SJSA1 (cell line): ENCODE measurements at regions not wholly inside any gene's neighbourhood (a gene's known extent, or its start where the extent isn't known, plus 50 kb on each side); places are given as distances from the start of the nearest gene placed in this dataset.

Experiments
- DNase-seq, 2 experiments: peaks; one replicate each; pipeline ENCODE4 v3.0.0-alpha.2; 2015 to 2020; ENCODE audit warnings: low spot score in 2 of 2, low read depth in 1 of 2
- H3K27ac ChIP-seq: fragments of 250-450 bp; sonication (Bioruptor Pico); 2 replicates; pipeline ENCODE4 v1.5.1; 2020; ENCODE audit warnings: mild to moderate bottlenecking, moderate library complexity
- H3K27me3 ChIP-seq: fragments of 250-450 bp; sonication (Bioruptor Pico); replicated peaks from 2 replicates; pipeline ENCODE4 v1.5.1; 2020; ENCODE audit warnings: mild to moderate bottlenecking, moderate library complexity
- H3K36me3 ChIP-seq: fragments of 250-450 bp; sonication (Bioruptor Pico); 2 replicates; pipeline ENCODE4 v1.5.1; 2020; ENCODE audit warnings: mild to moderate bottlenecking
- H3K4me1 ChIP-seq: fragments of 250-450 bp; sonication (Bioruptor Pico); replicated peaks from 2 replicates; pipeline ENCODE4 v1.6.1; 2021; ENCODE audit warnings: mild to moderate bottlenecking
- H3K4me3 ChIP-seq: fragments of 250-450 bp; sonication (Bioruptor Pico); 2 replicates; pipeline ENCODE4 v1.5.1; 2020; ENCODE audit warnings: mild to moderate bottlenecking
- H3K9me3 ChIP-seq: fragments of 250-450 bp; sonication (Bioruptor Pico); replicated peaks from 2 replicates; pipeline ENCODE4 v1.5.1; 2020; ENCODE audit warnings: mild to moderate bottlenecking

DNA sequence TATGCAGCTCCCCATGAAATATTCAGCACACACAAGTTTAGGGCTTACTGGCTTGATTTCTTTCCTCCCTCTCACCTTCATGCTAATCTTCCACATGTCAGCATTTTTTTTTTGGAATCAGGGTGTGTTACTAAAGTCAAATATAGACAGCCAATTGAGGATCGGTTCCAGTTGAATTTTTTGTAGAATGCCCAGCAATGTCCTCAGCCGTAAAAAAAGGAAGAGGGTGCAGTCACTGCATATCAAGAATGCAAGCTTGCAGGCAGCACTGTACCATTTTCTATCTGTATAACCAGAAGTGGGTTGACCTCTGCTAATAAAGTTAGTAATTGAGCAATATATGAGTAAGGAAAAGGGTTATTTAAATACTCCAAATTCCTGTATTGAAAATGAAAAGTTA, 51.4 kb upstream of the CHMP2B start:
- Histone ChIP-seq H3K4me3 (no peak overlapping the region), H3K4me1 (no peaks in the 10 kb centered on the region), H3K27ac (no peak overlapping the region), H3K36me3 (no peaks in the 10 kb centered on the region), H3K9me3 (no peaks in the 10 kb centered on the region), H3K27me3 (no peaks in the 10 kb centered on the region)
- DNase-seq, result no peak

DNA sequence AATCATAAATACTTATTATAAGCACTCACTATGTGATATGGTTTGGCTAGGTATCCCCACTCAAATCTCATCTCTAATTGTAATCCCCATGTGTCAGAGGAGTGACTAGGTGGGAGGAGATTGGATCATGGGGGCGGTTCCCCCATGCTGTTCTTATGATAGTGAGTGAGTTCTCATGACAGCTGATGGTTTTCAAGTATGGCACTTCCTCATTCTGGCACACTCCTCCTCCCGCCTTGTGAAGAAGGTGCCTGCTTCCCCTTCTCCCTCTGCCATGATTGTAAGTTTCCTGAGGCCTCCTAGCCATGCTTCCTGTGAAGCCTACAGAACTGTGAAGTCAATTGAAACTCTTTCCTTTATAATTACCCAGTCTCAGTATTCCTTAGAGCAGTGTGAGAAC, 53.3 kb upstream of the CHMP2B start:
- Histone ChIP-seq H3K4me1 (no peaks in the 10 kb centered on the region), H3K27me3 (no peaks in the 10 kb centered on the region), H3K4me3 (no peak overlapping the region), H3K9me3 (no peaks in the 10 kb centered on the region), H3K36me3 (no peaks in the 10 kb centered on the region), H3K27ac (no peak overlapping the region)
- no peak for DNase-seq

DNA sequence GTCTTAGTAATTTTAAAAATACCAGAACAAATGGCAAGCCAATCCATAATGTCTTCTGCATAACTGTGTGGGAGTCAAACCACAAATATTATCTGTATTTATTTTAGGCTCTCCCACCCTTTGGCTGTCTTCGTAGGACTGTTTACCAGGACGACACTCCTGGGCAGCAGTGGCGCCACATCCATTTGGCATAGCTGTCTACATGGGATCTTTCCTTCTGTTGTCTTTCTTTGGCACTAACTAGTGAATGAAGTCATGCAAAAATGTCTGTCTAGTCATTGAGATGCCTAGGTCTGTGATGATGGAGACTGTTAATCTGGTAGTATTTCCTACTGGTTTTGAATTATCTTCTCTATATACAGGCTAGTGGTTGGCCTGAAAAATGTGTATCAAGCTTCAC, 54.0 kb upstream of the CHMP2B start:
- H3K9me3 ChIP-seq, result no peaks in the 10 kb centered on the region
- H3K27me3 ChIP-seq, result no peaks in the 10 kb centered on the region
- no peak overlapping the region for H3K27ac ChIP-seq
- no peak overlapping the region for H3K4me3 ChIP-seq
- H3K4me1 ChIP-seq, result no peaks in the 10 kb centered on the region
- H3K36me3 ChIP-seq, result no peaks in the 10 kb centered on the region
- DNase-seq, result no peak

DNA sequence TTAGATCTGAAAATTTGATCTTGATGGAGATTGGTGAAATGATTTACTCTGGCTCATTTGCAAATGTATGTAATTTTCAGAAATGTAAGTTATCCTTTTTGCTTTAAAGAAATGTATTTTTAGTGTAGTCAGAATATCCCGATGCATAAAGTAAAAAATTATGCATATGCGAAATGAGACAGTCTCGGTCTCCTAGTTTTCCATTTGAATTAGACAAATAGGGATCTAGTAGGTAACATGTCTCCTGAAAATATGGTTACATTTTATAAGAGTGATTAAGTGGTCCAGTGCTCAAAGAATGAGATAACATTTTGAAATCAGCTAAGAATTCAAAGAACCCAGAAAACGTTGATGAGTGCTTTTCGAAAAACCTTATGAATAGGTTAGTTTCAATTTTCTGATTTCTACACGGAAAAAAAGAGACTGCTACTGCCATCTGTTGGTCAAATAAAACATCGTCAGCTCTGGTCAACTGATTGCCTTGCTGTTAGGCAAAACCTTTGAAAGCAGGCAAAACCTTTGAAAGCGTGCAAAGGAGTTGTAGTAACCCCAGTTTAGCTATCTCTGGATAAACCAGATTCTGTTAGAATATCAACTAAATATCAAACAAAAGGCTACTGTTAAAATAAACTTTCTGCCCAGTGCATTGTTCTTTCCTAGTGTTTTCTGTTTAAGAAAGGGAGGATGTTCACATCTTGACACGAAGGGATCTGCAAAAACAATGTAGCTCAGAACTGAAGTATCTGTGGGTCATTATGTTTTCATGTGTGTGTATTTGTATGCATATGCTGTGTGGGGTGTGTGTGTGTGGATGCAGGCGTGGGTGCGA, 59.3 kb upstream of the CHMP2B start:
- no peak overlapping the region for H3K27ac ChIP-seq

DNA sequence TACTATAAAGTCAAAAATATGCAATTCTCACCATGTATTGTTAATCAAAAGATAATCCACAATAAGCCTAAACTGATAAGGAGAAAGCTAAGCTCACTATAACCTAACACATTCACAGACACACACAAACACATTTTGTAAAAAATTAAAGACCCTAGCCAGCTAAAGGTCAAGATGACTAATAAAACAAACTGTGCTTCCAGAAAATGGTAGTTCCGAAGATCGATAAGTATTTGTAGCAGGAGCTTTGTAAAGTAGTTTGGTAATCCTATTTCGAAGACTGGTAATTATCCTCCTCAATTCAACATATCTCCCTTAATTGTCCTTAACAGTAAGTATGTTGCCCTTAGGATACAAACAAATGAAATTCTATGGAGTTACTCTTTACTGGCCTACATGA, 62.9 kb upstream of the CHMP2B start:
- Histone ChIP-seq H3K27ac (no peak overlapping the region), H3K9me3 (no peaks in the 10 kb centered on the region), H3K4me3 (no peak overlapping the region), H3K27me3 (no peaks in the 10 kb centered on the region), H3K36me3 (no peaks in the 10 kb centered on the region), H3K4me1 (no peaks in the 10 kb centered on the region)
- no peak for DNase-seq

More for the DNA sequence above, 59.3 kb upstream of the CHMP2B start:
- no peaks in the 10 kb centered on the region for H3K9me3 ChIP-seq
- H3K27me3 ChIP-seq, result no peaks in the 10 kb centered on the region
- H3K4me3 ChIP-seq, result peak overlapping the region; percentile 28
- H3K36me3 ChIP-seq, result no peaks in the 10 kb centered on the region
- no peaks in the 10 kb centered on the region for H3K4me1 ChIP-seq
- peak in 1 of 2 experiments; percentile 50 for DNase-seq

DNA sequence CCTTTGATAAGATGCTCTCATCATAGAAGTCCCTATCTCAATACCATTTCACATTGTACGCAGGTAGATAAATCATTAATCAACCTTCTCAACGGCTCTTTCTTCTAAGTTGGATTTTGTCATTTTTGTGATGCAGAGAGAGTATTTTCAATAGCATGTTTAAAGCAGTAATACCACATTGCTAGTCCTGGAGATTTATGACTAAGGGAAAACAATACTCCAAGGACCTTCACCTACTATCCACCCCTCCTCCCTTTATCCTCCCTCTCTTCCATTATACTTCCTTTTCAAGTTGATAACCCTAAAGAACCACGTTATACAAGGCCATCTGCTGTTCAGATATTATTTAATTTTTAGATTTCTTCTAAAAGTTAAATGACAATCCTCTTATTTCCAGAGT, 65.3 kb upstream of the CHMP2B start:
- H3K4me3 ChIP-seq, result no peak overlapping the region
- DNase-seq, result no peak
- no peaks in the 10 kb centered on the region for H3K27me3 ChIP-seq
- H3K27ac ChIP-seq, result no peak overlapping the region
- H3K9me3 ChIP-seq, result no peaks in the 10 kb centered on the region
- no peaks in the 10 kb centered on the region for H3K36me3 ChIP-seq
- no peaks in the 10 kb centered on the region for H3K4me1 ChIP-seq

DNA sequence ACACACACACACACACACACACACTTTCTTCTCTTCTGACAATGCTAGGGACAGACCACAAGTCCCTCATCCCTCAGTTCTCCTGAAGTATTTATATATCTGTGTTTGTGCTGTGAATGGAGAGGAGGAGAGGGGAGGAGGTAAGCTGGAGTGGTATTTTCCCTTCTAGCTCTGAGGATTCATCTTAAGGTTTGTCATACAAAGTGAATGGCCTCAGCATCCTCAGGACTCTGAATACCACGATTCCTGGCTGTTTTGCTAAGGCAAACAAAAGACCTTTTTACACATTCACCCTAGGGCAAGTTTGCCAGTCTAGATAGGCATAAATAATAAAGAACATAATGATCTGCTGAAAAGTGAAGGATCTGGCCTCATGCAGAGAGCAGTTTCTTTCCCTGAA, 65.7 kb upstream of the CHMP2B start:
- Histone ChIP-seq H3K9me3 (no peaks in the 10 kb centered on the region), H3K4me1 (no peaks in the 10 kb centered on the region), H3K4me3 (no peak overlapping the region), H3K27ac (no peak overlapping the region), H3K36me3 (no peaks in the 10 kb centered on the region), H3K27me3 (no peaks in the 10 kb centered on the region)
- no peak for DNase-seq

DNA sequence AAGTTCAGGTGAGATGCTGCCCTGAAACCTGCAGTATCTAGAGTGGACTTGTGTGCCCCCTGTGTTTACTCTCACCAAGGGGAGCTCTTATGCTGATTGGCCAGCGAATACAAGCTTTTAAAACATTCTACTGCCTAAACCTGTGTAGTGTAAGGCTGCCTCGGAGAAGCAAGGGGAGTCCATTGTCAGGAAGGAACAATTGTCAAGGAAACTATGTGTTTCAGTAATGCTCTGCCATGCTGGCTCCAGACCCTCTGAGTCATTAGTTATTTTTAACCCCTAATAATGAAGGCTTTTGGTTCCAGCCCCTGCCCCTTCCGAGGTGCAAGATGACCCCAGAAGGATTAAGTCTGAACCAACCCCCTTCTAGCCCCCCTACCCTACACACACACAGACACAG, 66.1 kb upstream of the CHMP2B start:
- Histone ChIP-seq H3K9me3 (no peaks in the 10 kb centered on the region), H3K36me3 (no peaks in the 10 kb centered on the region), H3K4me1 (no peaks in the 10 kb centered on the region)

DNA sequence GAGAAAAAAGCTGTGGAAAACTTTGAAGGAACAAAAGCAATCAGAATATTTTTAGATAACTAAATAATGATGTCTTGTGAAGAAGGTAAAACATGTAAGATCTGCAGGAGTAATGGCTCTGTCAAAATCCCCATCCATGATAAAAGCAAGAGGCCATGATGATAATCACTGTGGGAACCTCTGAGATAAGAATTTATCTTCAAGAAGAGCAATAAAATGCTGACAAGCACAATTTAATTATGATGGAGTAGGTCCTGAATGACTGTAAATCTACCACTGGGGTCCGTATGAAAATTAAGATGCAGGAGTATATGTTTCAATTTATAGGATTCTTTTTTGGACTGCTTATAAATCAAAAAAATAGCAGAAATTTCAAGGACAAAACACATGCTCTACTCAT, 68.3 kb upstream of the CHMP2B start:
- H3K4me1 ChIP-seq, result no peaks in the 10 kb centered on the region
- H3K36me3 ChIP-seq, result no peaks in the 10 kb centered on the region
- H3K4me3 ChIP-seq, result no peak overlapping the region
- no peak for DNase-seq
- H3K9me3 ChIP-seq, result no peaks in the 10 kb centered on the region
- H3K27me3 ChIP-seq, result no peaks in the 10 kb centered on the region
- H3K27ac ChIP-seq, result no peak overlapping the region

More for the DNA sequence above, 66.1 kb upstream of the CHMP2B start:
- H3K27ac ChIP-seq, result no peak overlapping the region
- no peak overlapping the region for H3K4me3 ChIP-seq
- H3K27me3 ChIP-seq, result no peaks in the 10 kb centered on the region
- no peak for DNase-seq

DNA sequence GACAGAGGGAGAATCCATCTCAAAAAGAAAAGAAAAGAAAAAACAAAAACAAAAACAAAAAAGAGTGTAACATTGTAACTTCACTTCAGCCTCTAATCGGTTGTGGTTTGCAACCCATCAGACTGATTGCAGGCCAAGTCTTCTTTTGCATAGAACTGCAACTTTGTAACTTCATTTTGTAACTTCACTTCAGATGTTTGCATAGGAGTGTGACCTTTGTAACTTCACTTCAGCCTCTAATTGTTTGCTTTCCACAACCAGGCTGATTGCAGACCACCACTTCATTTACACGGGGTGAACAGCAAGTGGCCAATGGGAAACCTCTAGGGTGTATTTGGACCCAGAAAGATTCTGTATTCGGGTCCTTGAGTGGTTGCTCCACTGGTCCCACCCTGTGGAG, 79.1 kb upstream of the CHMP2B start:
- Histone ChIP-seq H3K4me3 (no peak overlapping the region), H3K27me3 (no peaks in the 10 kb centered on the region), H3K36me3 (no peaks in the 10 kb centered on the region), H3K4me1 (no peaks in the 10 kb centered on the region), H3K27ac (no peak overlapping the region), H3K9me3 (no peaks in the 10 kb centered on the region)
- DNase-seq, result no peak

DNA sequence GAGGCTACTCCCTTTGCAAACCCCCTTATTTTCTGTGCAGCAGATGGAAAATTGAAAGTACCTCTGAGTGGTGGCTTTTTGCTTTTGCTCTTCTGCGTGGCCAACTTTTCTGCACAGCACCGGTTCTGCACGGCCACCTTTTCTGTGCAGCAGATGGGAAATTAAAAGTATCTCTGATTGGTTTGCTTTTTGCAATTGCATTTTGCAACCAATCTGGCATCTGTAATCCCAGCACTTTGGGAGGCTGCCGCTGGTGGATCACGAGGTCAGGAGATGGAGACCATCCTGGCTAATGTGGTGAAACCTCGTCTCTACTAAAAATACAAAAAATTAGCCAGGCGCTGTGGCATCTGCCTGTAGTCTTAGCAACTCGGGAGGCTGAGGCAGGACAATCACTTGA, 79.5 kb upstream of the CHMP2B start:
- H3K27ac ChIP-seq, result no peak overlapping the region
- H3K4me1 ChIP-seq, result no peaks in the 10 kb centered on the region
- no peak for DNase-seq
- no peaks in the 10 kb centered on the region for H3K27me3 ChIP-seq
- no peaks in the 10 kb centered on the region for H3K36me3 ChIP-seq
- no peak overlapping the region for H3K4me3 ChIP-seq
- no peaks in the 10 kb centered on the region for H3K9me3 ChIP-seq

DNA sequence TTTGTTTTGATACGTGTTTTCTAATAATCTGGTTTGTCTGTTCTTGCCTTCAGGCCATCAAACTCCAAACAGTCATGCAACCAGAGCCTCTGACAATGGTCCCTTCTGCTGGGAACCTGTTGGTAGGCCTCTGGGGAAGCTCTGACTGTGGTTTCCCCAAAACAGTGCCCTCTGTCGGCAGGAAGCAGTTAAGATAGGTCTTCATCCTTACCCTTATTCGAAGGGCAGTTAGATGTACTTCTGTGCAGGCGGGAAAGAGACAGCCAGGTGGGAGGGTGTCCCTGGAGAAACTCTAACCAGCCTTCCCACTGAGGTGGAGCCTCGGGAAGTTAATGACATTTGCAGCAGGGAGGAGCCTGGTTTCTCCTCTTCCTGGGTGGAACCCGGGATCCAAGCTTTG, 81.6 kb upstream of the CHMP2B start:
- Histone ChIP-seq H3K4me3 (no peak overlapping the region), H3K9me3 (no peaks in the 10 kb centered on the region), H3K27me3 (no peaks in the 10 kb centered on the region), H3K27ac (no peak overlapping the region), H3K4me1 (no peaks in the 10 kb centered on the region), H3K36me3 (no peaks in the 10 kb centered on the region)
- DNase-seq, result no peak

DNA sequence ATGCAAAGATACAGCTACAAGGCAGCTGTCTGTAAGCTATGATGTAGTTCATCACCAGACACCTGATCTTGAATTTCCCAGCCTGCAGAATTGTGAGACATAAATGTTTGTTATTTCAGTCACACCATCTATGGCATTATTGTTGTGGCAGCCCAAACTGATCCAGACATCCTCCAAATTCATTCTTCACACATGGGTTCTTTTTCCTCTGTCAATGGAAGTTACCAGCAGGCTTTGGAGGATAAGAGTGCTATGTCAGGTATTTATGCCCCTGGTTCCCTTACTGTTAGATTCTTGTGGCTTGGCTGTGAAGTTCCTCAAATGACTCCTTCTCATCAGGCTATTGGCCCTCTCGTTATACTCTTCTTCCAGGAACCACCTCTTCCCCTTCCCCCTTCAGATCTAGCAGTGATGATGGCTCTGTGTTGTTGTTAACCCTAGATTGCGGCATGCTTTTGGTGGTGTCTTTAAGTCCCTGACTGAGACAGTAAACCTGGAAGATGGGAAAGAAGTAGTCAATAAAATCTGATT, 91.0 kb upstream of the CHMP2B start:
- Histone ChIP-seq H3K27ac (no peak overlapping the region), H3K4me1 (no peaks in the 10 kb centered on the region), H3K9me3 (no peaks in the 10 kb centered on the region), H3K27me3 (no peaks in the 10 kb centered on the region), H3K4me3 (no peak overlapping the region), H3K36me3 (no peaks in the 10 kb centered on the region)
- no peak for DNase-seq

DNA sequence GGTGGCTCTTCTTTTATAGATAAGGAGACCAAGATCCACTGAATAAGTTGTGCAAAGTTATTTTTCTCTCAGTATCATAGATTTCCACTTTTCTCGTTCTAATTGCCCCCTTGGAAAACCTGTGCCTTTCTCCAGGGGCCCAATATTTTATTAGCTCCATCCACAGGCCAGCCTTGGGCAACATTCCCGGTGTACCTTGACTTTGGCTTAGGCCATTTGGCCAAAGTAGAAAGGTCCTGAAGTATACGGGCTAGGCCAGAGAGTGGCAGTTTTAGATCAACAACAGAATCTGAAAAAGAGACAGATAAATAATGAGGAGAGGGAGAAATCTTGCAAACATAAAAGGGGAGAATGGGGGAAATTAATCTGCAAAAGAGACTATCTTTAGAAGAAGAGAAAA, 91.7 kb upstream of the CHMP2B start:
- H3K4me1 ChIP-seq, result no peaks in the 10 kb centered on the region
- no peak overlapping the region for H3K27ac ChIP-seq
- H3K27me3 ChIP-seq, result no peaks in the 10 kb centered on the region
- no peak for DNase-seq
- no peaks in the 10 kb centered on the region for H3K36me3 ChIP-seq
- H3K9me3 ChIP-seq, result no peaks in the 10 kb centered on the region
- H3K4me3 ChIP-seq, result no peak overlapping the region

DNA sequence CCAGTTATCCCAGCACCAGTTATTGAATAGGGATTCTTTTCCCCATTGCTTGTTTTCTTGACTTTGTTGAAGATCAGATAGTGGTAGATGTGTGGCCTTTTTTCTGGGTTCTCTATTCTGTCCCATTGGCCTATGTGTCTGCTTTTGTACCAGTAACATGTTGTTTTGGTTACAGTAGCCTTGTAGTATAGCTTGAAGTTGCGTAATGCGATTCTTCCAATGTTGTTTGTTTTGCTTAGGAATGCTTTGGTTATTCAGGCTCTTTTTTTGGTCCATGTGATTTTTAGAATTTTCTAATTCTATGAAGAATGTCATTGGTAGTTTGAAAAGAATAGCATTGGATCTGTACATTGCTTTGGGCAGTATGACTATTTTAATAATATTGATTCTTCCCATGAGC, 94.3 kb upstream of the CHMP2B start:
- no peaks in the 10 kb centered on the region for H3K4me1 ChIP-seq
- H3K4me3 ChIP-seq, result no peak overlapping the region
- no peaks in the 10 kb centered on the region for H3K9me3 ChIP-seq
- no peaks in the 10 kb centered on the region for H3K36me3 ChIP-seq
- H3K27me3 ChIP-seq, result no peaks in the 10 kb centered on the region
- H3K27ac ChIP-seq, result no peak overlapping the region
- DNase-seq, result no peak
